Activated T-helper 1 cell treated with anti-CD3 and anti-CD28 coated beads, Interleukin-12 subunit alpha, Interleukin-12 subunit beta, Interleukin-2, Interleukin-4 antibody, amounts not matched to agents 30 ng/mL and 10 ng/mL and 1 ng/mL, durations not matched to agents 14 hours and 24 hours and 36 hours (primary cell): ENCODE measurements at regions not wholly inside any gene's neighbourhood (a gene's known extent, or its start where the extent isn't known, plus 50 kb on each side); places are given as distances from the start of the nearest gene placed in this dataset.

Experiments
- DNase-seq: peaks from one replicate; pipeline ENCODE4 v3.0.0; 2021; ENCODE audit warnings: low spot score
- H3K27ac Mint-ChIP-seq: one replicate; pipeline ENCODE4 v1.8.0; 2021; ENCODE audit warnings: mild to moderate bottlenecking, mixed read lengths
- H3K27me3 Mint-ChIP-seq: one replicate; pipeline ENCODE4 v1.8.0; 2022; ENCODE audit warnings: mild to moderate bottlenecking, moderate library complexity, mixed read lengths; ENCODE audit not compliant: insufficient read depth
- H3K36me3 Mint-ChIP-seq: one replicate; pipeline ENCODE4 v1.8.0; 2021; ENCODE audit warnings: low read depth, mixed read lengths
- H3K4me1 Mint-ChIP-seq: one replicate; pipeline ENCODE4 v1.8.0; 2021; ENCODE audit warnings: low read depth, mixed read lengths
- H3K4me3 Mint-ChIP-seq: one replicate; pipeline ENCODE4 v1.8.0; 2021; ENCODE audit warnings: mild to moderate bottlenecking, moderate library complexity, mixed read lengths
- H3K9me3 Mint-ChIP-seq: one replicate; pipeline ENCODE4 v1.8.0; 2021; ENCODE audit warnings: mixed read lengths
- intact Hi-C: fragments of 100-400 bp; cut with micrococcal nuclease; formaldehyde crosslinking; loops from one replicate; pipeline ENCODE4 v1.15.1; 2024

GRCh38 chr2:17289669-17290068, 228.6 kb downstream of the RAD51AP2 start:
- no peak for DNase-seq
- no peaks in the 10 kb centered on the region for H3K9me3 Mint-ChIP-seq
- no peak overlapping the region for H3K27ac Mint-ChIP-seq
- intact Hi-C loops: no loop called here
- H3K4me3 Mint-ChIP-seq: no peak overlapping the region
- no peaks in the 10 kb centered on the region for H3K27me3 Mint-ChIP-seq
- no peaks in the 10 kb centered on the region for H3K36me3 Mint-ChIP-seq
- no peaks in the 10 kb centered on the region for H3K4me1 Mint-ChIP-seq

- no peaks in the 10 kb centered on the region for H3K9me3 Mint-ChIP-seq
- no peaks in the 10 kb centered on the region for H3K4me1 Mint-ChIP-seq
- H3K27ac Mint-ChIP-seq: no peak overlapping the region
- DNase-seq: no peak
- H3K4me3 Mint-ChIP-seq: no peak overlapping the region
- intact Hi-C loops: no loop called here
- H3K27me3 Mint-ChIP-seq: no peaks in the 10 kb centered on the region
- no peaks in the 10 kb centered on the region for H3K36me3 Mint-ChIP-seq
Measured at GRCh38 chr2:17287183-17287582, 231.1 kb downstream of the RAD51AP2 start.

- no peaks in the 10 kb centered on the region for H3K27me3 Mint-ChIP-seq
- DNase-seq: no peak
- H3K27ac Mint-ChIP-seq: no peak overlapping the region
- no peak overlapping the region for H3K4me3 Mint-ChIP-seq
- intact Hi-C loops: no loop called here
- H3K9me3 Mint-ChIP-seq: no peaks in the 10 kb centered on the region
- no peaks in the 10 kb centered on the region for H3K4me1 Mint-ChIP-seq
- no peaks in the 10 kb centered on the region for H3K36me3 Mint-ChIP-seq
Measured at GRCh38 chr2:17282826-17283225, 235.4 kb downstream of the RAD51AP2 start.

- Mint-ChIP-seq H3K4me1 (no peaks in the 10 kb centered on the region), H3K36me3 (no peaks in the 10 kb centered on the region), H3K27me3 (no peaks in the 10 kb centered on the region), H3K27ac (no peak overlapping the region), H3K9me3 (no peaks in the 10 kb centered on the region), H3K4me3 (no peak overlapping the region)
- intact Hi-C loops: no loop called here
- no peak for DNase-seq
Measured at GRCh38 chr2:17282245-17282644, 236.0 kb downstream of the RAD51AP2 start.

GRCh38 chr2:17276220-17276619, 242.0 kb downstream of the RAD51AP2 start:
- intact Hi-C loops: no loop called here
- DNase-seq: no peak
- H3K4me3 Mint-ChIP-seq: no peak overlapping the region
- H3K27me3 Mint-ChIP-seq: no peaks in the 10 kb centered on the region
- no peaks in the 10 kb centered on the region for H3K36me3 Mint-ChIP-seq
- no peaks in the 10 kb centered on the region for H3K9me3 Mint-ChIP-seq
- H3K4me1 Mint-ChIP-seq: no peaks in the 10 kb centered on the region
- no peak overlapping the region for H3K27ac Mint-ChIP-seq

GRCh38 chr2:17272652-17273525, 245.4 kb downstream of the RAD51AP2 start:
- H3K27me3 Mint-ChIP-seq: no peaks in the 10 kb centered on the region
- H3K9me3 Mint-ChIP-seq: no peaks in the 10 kb centered on the region
- no peak overlapping the region for H3K27ac Mint-ChIP-seq
- no peaks in the 10 kb centered on the region for H3K36me3 Mint-ChIP-seq
- intact Hi-C loops: no loop called here
- H3K4me1 Mint-ChIP-seq: no peaks in the 10 kb centered on the region
- DNase-seq: no peak
- H3K4me3 Mint-ChIP-seq: no peak overlapping the region

- Mint-ChIP-seq H3K27me3 (no peaks in the 10 kb centered on the region), H3K9me3 (no peaks in the 10 kb centered on the region), H3K36me3 (no peaks in the 10 kb centered on the region), H3K4me1 (no peaks in the 10 kb centered on the region), H3K4me3 (no peak overlapping the region), H3K27ac (no peak overlapping the region)
- DNase-seq: no peak
- intact Hi-C loops: no loop called here
Measured at GRCh38 chr2:17272170-17272569, 246.1 kb downstream of the RAD51AP2 start.

GRCh38 chr2:17271416-17271815, 246.8 kb downstream of the RAD51AP2 start:
- no peaks in the 10 kb centered on the region for H3K9me3 Mint-ChIP-seq
- no peak overlapping the region for H3K4me3 Mint-ChIP-seq
- H3K27ac Mint-ChIP-seq: no peak overlapping the region
- no peaks in the 10 kb centered on the region for H3K27me3 Mint-ChIP-seq
- intact Hi-C loops: no loop called here
- no peaks in the 10 kb centered on the region for H3K36me3 Mint-ChIP-seq
- H3K4me1 Mint-ChIP-seq: no peaks in the 10 kb centered on the region
- DNase-seq: no peak

- no peaks in the 10 kb centered on the region for H3K4me1 Mint-ChIP-seq
- no peaks in the 10 kb centered on the region for H3K9me3 Mint-ChIP-seq
- no peaks in the 10 kb centered on the region for H3K27me3 Mint-ChIP-seq
- DNase-seq: no peak
- no peaks in the 10 kb centered on the region for H3K36me3 Mint-ChIP-seq
- intact Hi-C loops: no loop called here
- no peak overlapping the region for H3K27ac Mint-ChIP-seq
- H3K4me3 Mint-ChIP-seq: no peak overlapping the region
Measured at GRCh38 chr2:17270894-17271293, 247.3 kb downstream of the RAD51AP2 start.

GRCh38 chr2:17263570-17263968, 254.7 kb downstream of the RAD51AP2 start:
- no peaks in the 10 kb centered on the region for H3K9me3 Mint-ChIP-seq
- no peaks in the 10 kb centered on the region for H3K36me3 Mint-ChIP-seq
- no peak overlapping the region for H3K27ac Mint-ChIP-seq
- H3K4me3 Mint-ChIP-seq: no peak overlapping the region
- no peaks in the 10 kb centered on the region for H3K4me1 Mint-ChIP-seq
- intact Hi-C loops: no loop called here
- DNase-seq: no peak
- H3K27me3 Mint-ChIP-seq: no peaks in the 10 kb centered on the region

GRCh38 chr2:17262854-17263569, 255.2 kb downstream of the RAD51AP2 start:
- H3K27me3 Mint-ChIP-seq: no peaks in the 10 kb centered on the region
- intact Hi-C loops: no loop called here

GRCh38 chr2:17259613-17260012, 258.6 kb downstream of the RAD51AP2 start:
- H3K9me3 Mint-ChIP-seq: no peaks in the 10 kb centered on the region
- H3K36me3 Mint-ChIP-seq: no peaks in the 10 kb centered on the region
- no peaks in the 10 kb centered on the region for H3K27me3 Mint-ChIP-seq
- H3K4me1 Mint-ChIP-seq: no peaks in the 10 kb centered on the region
- H3K4me3 Mint-ChIP-seq: no peak overlapping the region
- H3K27ac Mint-ChIP-seq: no peak overlapping the region
- DNase-seq: no peak
- intact Hi-C loops: no loop called here

More at GRCh38 chr2:17262854-17263569, 255.2 kb downstream of the RAD51AP2 start:
- H3K4me1 Mint-ChIP-seq: no peaks in the 10 kb centered on the region
- no peak for DNase-seq
- H3K36me3 Mint-ChIP-seq: no peaks in the 10 kb centered on the region
- no peak overlapping the region for H3K4me3 Mint-ChIP-seq
- no peak overlapping the region for H3K27ac Mint-ChIP-seq
- H3K9me3 Mint-ChIP-seq: no peaks in the 10 kb centered on the region

GRCh38 chr2:17258861-17259260, 259.4 kb downstream of the RAD51AP2 start:
- no peak overlapping the region for H3K4me3 Mint-ChIP-seq
- DNase-seq: no peak
- H3K27me3 Mint-ChIP-seq: no peaks in the 10 kb centered on the region
- no peak overlapping the region for H3K27ac Mint-ChIP-seq
- no peaks in the 10 kb centered on the region for H3K36me3 Mint-ChIP-seq
- H3K9me3 Mint-ChIP-seq: no peaks in the 10 kb centered on the region
- intact Hi-C loops: no loop called here
- H3K4me1 Mint-ChIP-seq: no peaks in the 10 kb centered on the region
